ENCODE measurements at regions not wholly inside any gene's neighbourhood (a gene's known extent, or its start where the extent isn't known, plus 50 kb on each side); places are given as distances from the start of the nearest gene placed in this dataset.

DNA sequence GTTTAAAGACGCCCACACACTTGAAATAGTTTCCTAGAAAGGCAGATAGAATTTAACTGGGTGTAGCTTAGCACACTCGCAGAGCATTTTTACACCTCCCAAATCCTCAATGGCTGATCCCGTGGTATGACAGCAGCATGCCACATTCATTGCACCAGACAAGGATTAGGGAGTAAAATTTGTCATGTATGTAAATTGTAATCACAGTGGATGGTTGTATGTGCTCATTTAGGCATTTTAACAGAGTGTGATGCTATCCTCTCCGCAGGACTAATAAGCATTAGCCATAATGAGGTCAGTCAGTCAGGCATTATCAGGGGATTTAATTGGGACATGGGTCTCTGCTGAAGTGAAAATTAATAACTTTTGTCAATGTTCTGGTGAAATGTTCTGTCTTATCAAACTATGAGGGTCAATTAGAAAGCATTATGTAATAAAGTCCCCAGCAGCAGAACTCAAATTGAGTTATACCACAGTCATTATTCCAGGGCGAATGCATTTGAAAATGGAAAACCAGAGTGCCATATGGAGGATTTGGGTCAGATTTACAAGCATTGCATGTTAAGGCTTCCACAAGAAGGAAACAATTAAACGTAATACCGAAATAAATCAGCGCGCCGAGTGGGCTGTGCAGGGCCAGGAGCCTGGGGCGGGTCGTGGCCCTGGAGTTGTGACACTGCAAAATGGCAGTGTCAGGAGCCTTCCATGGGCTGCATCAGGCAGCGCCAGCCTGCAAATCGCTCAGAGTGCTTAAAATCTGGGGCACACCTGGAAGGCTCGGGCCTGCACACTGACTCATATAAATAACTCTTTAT lies 602.2 kb downstream of the BNC2 start:
- ChIA-PET POLR2A (no interaction called here), CTCF (no interaction called here)
- H3K27ac Mint-ChIP-seq: no peak overlapping the region
- 93% methylated on average over 8 of the region's 15 CpGs for WGBS (ENCODE audit: insufficient coverage)
- H3K9me3 Mint-ChIP-seq: no peaks in the 10 kb centered on the region
- ATAC-seq (replicated peaks in 1 of 4): no peak
- Histone ChIP-seq H3K27me3 (replicated peaks in 1 of 2; ENCODE audit: control insufficient read depth in 2 of 2, extremely low read depth in 1 of 2, insufficient read depth in 2 of 2, low read length in 1 of 2) (no peaks in the 10 kb centered on the region), H3K27ac (ENCODE audit: low read length) (no peak overlapping the region), H3K4me3 (ENCODE audit: control insufficient read depth in 1 of 2, extremely low read depth in 1 of 2, low read length in 1 of 2) (no peak overlapping the region), H3K9me3 (no peaks in the 10 kb centered on the region), H3K36me3 (ENCODE audit: control insufficient read depth in 2 of 2, extremely low read depth in 1 of 2, insufficient read depth in 1 of 2, low read length in 1 of 2) (no peaks in the 10 kb centered on the region), H3K4me1 (ENCODE audit: control insufficient read depth in 1 of 2, extremely low read depth in 1 of 2, insufficient read depth in 2 of 2, low read length in 2 of 2) (no peaks in the 10 kb centered on the region)
- DNase-seq: no peak
- no peak overlapping the region for H3K4me3 Mint-ChIP-seq
- no peaks in the 10 kb centered on the region for H3K36me3 Mint-ChIP-seq
- peaks cover 0 to 6% of the 10 kb centered on the region in 2 donors for H3K27me3 Mint-ChIP-seq
- H3K4me1 Mint-ChIP-seq: no peaks in the 10 kb centered on the region

DNA sequence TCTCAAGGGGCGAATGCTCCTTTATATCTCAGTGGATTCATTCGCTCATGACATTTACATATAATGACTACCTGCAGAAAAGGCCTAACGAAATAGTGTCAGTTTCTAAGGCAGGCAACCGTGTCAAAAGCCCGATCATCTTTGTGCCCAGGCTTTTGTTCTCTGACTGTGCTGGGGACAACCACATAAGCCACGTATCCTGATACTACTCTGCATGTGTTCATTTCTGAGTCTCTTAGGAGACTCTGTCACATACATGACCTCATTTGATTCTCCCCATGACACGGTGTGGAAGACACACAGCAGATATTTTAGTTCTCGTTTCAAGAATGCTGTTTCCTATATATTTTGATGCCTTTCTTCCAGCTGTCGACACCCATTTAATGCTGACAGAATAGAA lies 598.5 kb downstream of the BNC2 start:
- Mint-ChIP-seq H3K27ac (no peak overlapping the region), H3K27me3 (no peaks in the 10 kb centered on the region), H3K36me3 (no peaks in the 10 kb centered on the region), H3K4me3 (no peak overlapping the region), H3K4me1 (no peaks in the 10 kb centered on the region), H3K9me3 (no peaks in the 10 kb centered on the region)
- no peaks in the 10 kb centered on the region for H3K36me3 ChIP-seq (ENCODE audit: control insufficient read depth in 2 of 2, extremely low read depth in 1 of 2, insufficient read depth in 1 of 2, low read length in 1 of 2)
- no peak overlapping the region for H3K4me3 ChIP-seq (ENCODE audit: control insufficient read depth in 1 of 2, extremely low read depth in 1 of 2, low read length in 1 of 2)
- POLR2A ChIA-PET: no interaction called here
- ATAC-seq (replicated peaks in 1 of 4) (no peak), DNase-seq (no peak)
- no peaks in the 10 kb centered on the region for H3K9me3 ChIP-seq
- CTCF ChIA-PET: no interaction called here
- H3K4me1 ChIP-seq (ENCODE audit: control insufficient read depth in 1 of 2, extremely low read depth in 1 of 2, insufficient read depth in 2 of 2, low read length in 2 of 2): no peaks in the 10 kb centered on the region
- H3K27me3 ChIP-seq (replicated peaks in 1 of 2; ENCODE audit: control insufficient read depth in 2 of 2, extremely low read depth in 1 of 2, insufficient read depth in 2 of 2, low read length in 1 of 2): no peaks in the 10 kb centered on the region
- 83% methylated on average over 6 of the region's 9 CpGs for WGBS (ENCODE audit: insufficient coverage)
- H3K27ac ChIP-seq (ENCODE audit: low read length): no peak overlapping the region

DNA sequence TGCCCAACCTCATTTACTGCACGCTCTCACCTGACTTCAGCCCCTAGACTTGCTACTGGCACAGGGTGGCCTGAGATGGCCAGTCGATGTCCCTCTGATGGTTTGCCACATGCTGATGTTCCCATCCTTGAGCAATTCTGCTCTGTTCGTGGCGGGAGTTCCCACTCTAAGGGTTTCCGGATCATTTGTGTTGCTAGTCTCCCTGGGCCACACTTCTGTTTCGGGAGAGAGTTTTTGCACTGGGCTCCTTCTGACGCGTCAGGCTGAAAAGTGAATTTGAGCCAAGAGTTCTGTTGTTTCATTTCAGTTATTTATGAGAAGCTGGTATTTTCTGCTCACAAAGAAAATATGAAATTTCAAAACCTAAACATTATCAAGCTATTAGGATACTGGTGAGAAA lies 597.7 kb downstream of the BNC2 start:
- ChIA-PET POLR2A (no interaction called here), CTCF (no interaction called here)
- H3K4me1 ChIP-seq (ENCODE audit: control insufficient read depth in 1 of 2, extremely low read depth in 1 of 2, insufficient read depth in 2 of 2, low read length in 2 of 2): no peaks in the 10 kb centered on the region
- no peak for ATAC-seq (replicated peaks in 1 of 4)
- no peaks in the 10 kb centered on the region for H3K9me3 ChIP-seq
- H3K4me3 ChIP-seq (ENCODE audit: control insufficient read depth in 1 of 2, extremely low read depth in 1 of 2, low read length in 1 of 2): no peak overlapping the region
- Mint-ChIP-seq H3K4me1 (no peaks in the 10 kb centered on the region), H3K4me3 (no peak overlapping the region), H3K36me3 (no peaks in the 10 kb centered on the region), H3K9me3 (no peaks in the 10 kb centered on the region), H3K27ac (no peak overlapping the region), H3K27me3 (no peaks in the 10 kb centered on the region)
- 91% methylated on average over 6 of the region's 8 CpGs for WGBS (ENCODE audit: insufficient coverage)
- no peak overlapping the region for H3K27ac ChIP-seq (ENCODE audit: low read length)
- no peaks in the 10 kb centered on the region for H3K27me3 ChIP-seq (replicated peaks in 1 of 2; ENCODE audit: control insufficient read depth in 2 of 2, extremely low read depth in 1 of 2, insufficient read depth in 2 of 2, low read length in 1 of 2)
- no peaks in the 10 kb centered on the region for H3K36me3 ChIP-seq (ENCODE audit: control insufficient read depth in 2 of 2, extremely low read depth in 1 of 2, insufficient read depth in 1 of 2, low read length in 1 of 2)
- no peak for DNase-seq

DNA sequence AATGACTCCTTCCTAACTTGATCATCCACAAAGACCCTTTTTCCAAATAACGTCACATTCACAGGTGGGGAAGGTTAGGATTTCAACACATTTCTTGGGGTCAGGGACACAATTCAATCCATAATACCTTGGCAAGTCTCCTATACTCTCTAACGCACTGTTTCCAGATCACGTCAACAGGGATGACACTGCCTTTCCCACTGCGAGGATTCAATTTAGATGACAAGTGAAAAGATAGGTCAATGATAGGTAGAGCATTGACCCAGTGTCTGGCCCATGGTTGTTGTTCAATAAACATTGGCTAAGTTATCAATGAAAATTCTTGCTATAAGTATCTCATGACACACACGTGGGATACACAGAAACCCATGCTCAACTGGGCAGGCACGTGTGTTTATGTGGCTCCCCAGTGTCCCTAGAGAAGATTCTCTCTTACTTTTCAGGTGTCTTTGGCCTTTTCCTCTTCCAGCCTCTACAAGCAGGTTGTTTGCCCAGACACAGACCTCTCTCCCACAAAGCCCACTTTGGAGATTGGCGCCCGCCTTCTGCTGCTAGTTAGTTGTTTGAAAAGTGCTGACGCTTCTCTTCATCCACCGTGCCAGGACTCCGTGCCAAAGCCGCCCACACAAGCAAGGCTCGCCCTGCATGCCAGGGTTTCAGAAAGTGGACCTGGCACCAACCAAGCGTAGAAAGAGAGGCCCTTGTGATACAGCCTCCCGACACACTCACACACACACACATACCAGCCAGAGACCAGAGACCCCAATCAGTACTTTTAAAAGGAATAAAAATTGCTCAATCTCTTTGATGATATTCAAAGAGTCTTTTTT lies 594.5 kb downstream of the BNC2 start:
- Histone ChIP-seq H3K27me3 (replicated peaks in 1 of 2; ENCODE audit: control insufficient read depth in 2 of 2, extremely low read depth in 1 of 2, insufficient read depth in 2 of 2, low read length in 1 of 2) (no peaks in the 10 kb centered on the region), H3K4me1 (ENCODE audit: control insufficient read depth in 1 of 2, extremely low read depth in 1 of 2, insufficient read depth in 2 of 2, low read length in 2 of 2) (no peaks in the 10 kb centered on the region), H3K27ac (ENCODE audit: low read length) (no peak overlapping the region), H3K9me3 (no peaks in the 10 kb centered on the region), H3K4me3 (ENCODE audit: control insufficient read depth in 1 of 2, extremely low read depth in 1 of 2, low read length in 1 of 2) (no peak overlapping the region), H3K36me3 (ENCODE audit: control insufficient read depth in 2 of 2, extremely low read depth in 1 of 2, insufficient read depth in 1 of 2, low read length in 1 of 2) (no peaks in the 10 kb centered on the region)
- H3K4me3 Mint-ChIP-seq: no peak overlapping the region
- no peaks in the 10 kb centered on the region for H3K27me3 Mint-ChIP-seq
- no peaks in the 10 kb centered on the region for H3K4me1 Mint-ChIP-seq
- WGBS (ENCODE audit: insufficient coverage): 83% methylated on average over 8 of the region's 15 CpGs
- no peaks in the 10 kb centered on the region for H3K9me3 Mint-ChIP-seq
- ATAC-seq (replicated peaks in 1 of 4) (no peak), DNase-seq (no peak)
- no peaks in the 10 kb centered on the region for H3K36me3 Mint-ChIP-seq
- no peak overlapping the region for H3K27ac Mint-ChIP-seq
- CTCF ChIA-PET: no interaction called here
- POLR2A ChIA-PET: no interaction called here

DNA sequence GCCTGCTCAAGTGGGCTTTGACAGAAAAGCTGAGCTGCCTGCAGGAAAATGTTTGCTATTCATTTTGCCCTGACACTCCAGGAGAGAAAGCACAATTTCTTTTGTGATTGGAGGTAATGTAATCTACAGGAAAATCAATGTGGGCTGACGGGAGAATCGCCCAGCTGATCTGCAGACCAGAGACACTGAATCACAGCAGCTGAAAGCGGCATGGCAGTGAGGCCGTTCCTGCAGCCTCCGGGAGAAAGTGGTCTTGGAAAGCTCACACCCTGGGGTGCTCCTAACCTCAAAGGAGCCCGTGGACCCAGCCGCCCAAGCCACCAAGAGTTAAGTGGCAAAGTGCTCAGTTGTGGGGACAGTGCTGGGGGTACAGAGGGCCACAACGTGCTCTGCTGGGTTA lies 593.6 kb downstream of the BNC2 start:
- H3K4me1 Mint-ChIP-seq: no peaks in the 10 kb centered on the region
- H3K27me3 ChIP-seq (replicated peaks in 1 of 2; ENCODE audit: control insufficient read depth in 2 of 2, extremely low read depth in 1 of 2, insufficient read depth in 2 of 2, low read length in 1 of 2): no peaks in the 10 kb centered on the region
- CTCF ChIA-PET: no interaction called here
- no peak overlapping the region for H3K4me3 ChIP-seq (ENCODE audit: control insufficient read depth in 1 of 2, extremely low read depth in 1 of 2, low read length in 1 of 2)
- no peak for DNase-seq
- no peaks in the 10 kb centered on the region for H3K9me3 Mint-ChIP-seq
- no peaks in the 10 kb centered on the region for H3K9me3 ChIP-seq
- 80% methylated on average over 7 of the region's 8 CpGs for WGBS (ENCODE audit: insufficient coverage)
- no peaks in the 10 kb centered on the region for H3K27me3 Mint-ChIP-seq
- H3K27ac Mint-ChIP-seq: no peak overlapping the region
- no peaks in the 10 kb centered on the region for H3K4me1 ChIP-seq (ENCODE audit: control insufficient read depth in 1 of 2, extremely low read depth in 1 of 2, insufficient read depth in 2 of 2, low read length in 2 of 2)
- no peak for ATAC-seq (replicated peaks in 1 of 4)
- H3K27ac ChIP-seq (ENCODE audit: low read length): no peak overlapping the region
- H3K36me3 ChIP-seq (ENCODE audit: control insufficient read depth in 2 of 2, extremely low read depth in 1 of 2, insufficient read depth in 1 of 2, low read length in 1 of 2): no peaks in the 10 kb centered on the region
- no peak overlapping the region for H3K4me3 Mint-ChIP-seq
- POLR2A ChIA-PET: no interaction called here
- H3K36me3 Mint-ChIP-seq: no peaks in the 10 kb centered on the region

DNA sequence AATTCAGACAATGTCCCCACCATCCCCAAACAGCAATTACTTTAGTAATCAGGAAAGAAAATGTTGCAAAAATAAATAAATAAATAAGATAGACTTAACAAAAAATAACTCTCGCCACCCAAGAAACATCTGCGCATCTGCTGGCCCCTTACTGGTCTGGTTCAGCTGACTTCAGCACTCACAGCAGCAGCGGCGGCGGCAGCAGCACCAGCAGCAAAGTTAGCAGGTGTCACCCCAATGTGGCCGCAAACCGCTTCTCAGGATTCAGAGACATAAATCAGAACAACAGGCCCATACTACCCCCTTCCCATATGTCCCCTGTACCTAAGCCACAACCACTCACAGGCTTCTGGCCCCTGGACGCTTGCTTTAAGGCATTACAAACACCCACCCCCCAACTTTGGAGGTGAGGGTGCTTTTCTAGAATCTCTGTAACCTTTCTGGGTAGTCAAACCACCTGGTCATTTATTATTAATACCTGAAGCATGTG lies 593.0 kb downstream of the BNC2 start:
- Histone ChIP-seq H3K36me3 (ENCODE audit: control insufficient read depth in 2 of 2, extremely low read depth in 1 of 2, insufficient read depth in 1 of 2, low read length in 1 of 2) (no peaks in the 10 kb centered on the region), H3K27ac (ENCODE audit: low read length) (no peak overlapping the region), H3K4me1 (ENCODE audit: control insufficient read depth in 1 of 2, extremely low read depth in 1 of 2, insufficient read depth in 2 of 2, low read length in 2 of 2) (no peaks in the 10 kb centered on the region), H3K27me3 (replicated peaks in 1 of 2; ENCODE audit: control insufficient read depth in 2 of 2, extremely low read depth in 1 of 2, insufficient read depth in 2 of 2, low read length in 1 of 2) (no peaks in the 10 kb centered on the region), H3K4me3 (ENCODE audit: control insufficient read depth in 1 of 2, extremely low read depth in 1 of 2, low read length in 1 of 2) (no peak overlapping the region), H3K9me3 (no peaks in the 10 kb centered on the region)
- no peak for ATAC-seq (replicated peaks in 1 of 4)
- 73% methylated on average over 5 of the region's 8 CpGs for WGBS (ENCODE audit: insufficient coverage)
- DNase-seq: no peak
- Mint-ChIP-seq H3K9me3 (no peaks in the 10 kb centered on the region), H3K4me3 (no peak overlapping the region), H3K4me1 (no peaks in the 10 kb centered on the region), H3K27me3 (no peaks in the 10 kb centered on the region), H3K36me3 (no peaks in the 10 kb centered on the region), H3K27ac (no peak overlapping the region)
- POLR2A ChIA-PET: no interaction called here
- CTCF ChIA-PET: no interaction called here
